OCI-LY3 (cell line): ENCODE measurements at regions not wholly inside any gene's neighbourhood (a gene's known extent, or its start where the extent isn't known, plus 50 kb on each side); places are given as distances from the start of the nearest gene placed in this dataset.
A peak's percentile ranks its signal among the peaks of the same experiment; 100 is the strongest.

Source experiments
- CTCF ChIP-seq: fragments of 200-600, 300-600 bp; sonication (generic); IDR thresholded peaks from 2 replicates; pipeline ENCODE4 v1.5.1; 2014; ENCODE audit warnings: antibody characterized with exemption, low read length, low read depth
- EZH2phosphoT487 ChIP-seq: fragments of 200-600 bp; shearing (Covaris generic); IDR thresholded peaks from 2 replicates; pipeline ENCODE4 v1.6.1; 2018; ENCODE audit warnings: antibody characterized with exemption, mixed run types, low read depth

- TF ChIP-seq CTCF (peak; percentile 36), EZH2phosphoT487 (no peak)
These were observed 375.4 kb upstream of the SLITRK6 start for GRCh38 chr13:86174622-86175021.
